NCI-H1694 treated with DMSO at 0.1 percent for 48 hours (cell line): ENCODE measurements at regions not wholly inside any gene's neighbourhood (a gene's known extent, or its start where the extent isn't known, plus 50 kb on each side); places are given as distances from the start of the nearest gene placed in this dataset.
"Not testable (repeated sequence)": the region's sequence is repeated elsewhere in the genome, so short reads cannot be mapped to it uniquely, and the experiment has no call there.

ENCODE experiments used
- DNase-seq: peaks from one replicate; lab custom pipeline; 2025; lab: John Stamatoyannopoulos, UW

DNA sequence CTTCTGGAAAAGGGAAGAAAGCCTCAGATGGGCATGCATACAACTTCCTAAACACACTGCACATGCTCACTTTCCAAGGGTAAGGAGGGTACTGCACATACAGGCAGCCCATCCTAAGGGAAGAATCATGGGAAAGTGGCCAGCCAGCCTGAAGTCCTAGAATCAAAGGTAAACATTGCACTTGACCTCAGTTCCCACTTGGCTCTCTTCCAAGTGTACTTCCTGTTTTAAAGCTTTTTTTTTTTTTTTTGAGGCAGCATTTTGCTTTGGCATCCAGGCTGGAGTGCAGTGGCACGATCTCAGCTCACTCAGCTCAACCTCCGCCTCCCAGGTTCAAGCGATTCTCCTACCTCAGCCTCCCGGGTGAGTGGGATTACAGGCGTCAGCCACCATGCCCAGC lies 225.3 kb upstream of the EPHA7 start:
- DNase-seq: no peak

DNA sequence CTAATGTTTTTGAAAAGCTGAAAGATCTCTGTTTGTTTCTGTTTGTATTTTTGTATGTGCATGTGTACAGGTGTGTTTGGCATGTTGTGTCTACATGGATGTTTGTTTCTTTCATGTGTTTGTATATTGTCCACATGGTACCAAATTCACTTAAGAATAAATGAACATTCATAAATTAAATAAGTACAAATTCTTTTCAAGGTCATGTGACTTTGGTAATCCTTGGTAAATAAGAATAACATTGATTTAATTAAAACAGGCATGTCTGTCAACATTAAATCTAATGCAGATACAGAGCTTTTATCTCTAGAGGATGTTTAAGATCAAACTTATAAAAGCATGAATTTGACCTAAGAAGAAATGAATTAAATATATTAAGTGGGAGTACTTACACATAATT lies 219.8 kb upstream of the EPHA7 start:
- no peak for DNase-seq

DNA sequence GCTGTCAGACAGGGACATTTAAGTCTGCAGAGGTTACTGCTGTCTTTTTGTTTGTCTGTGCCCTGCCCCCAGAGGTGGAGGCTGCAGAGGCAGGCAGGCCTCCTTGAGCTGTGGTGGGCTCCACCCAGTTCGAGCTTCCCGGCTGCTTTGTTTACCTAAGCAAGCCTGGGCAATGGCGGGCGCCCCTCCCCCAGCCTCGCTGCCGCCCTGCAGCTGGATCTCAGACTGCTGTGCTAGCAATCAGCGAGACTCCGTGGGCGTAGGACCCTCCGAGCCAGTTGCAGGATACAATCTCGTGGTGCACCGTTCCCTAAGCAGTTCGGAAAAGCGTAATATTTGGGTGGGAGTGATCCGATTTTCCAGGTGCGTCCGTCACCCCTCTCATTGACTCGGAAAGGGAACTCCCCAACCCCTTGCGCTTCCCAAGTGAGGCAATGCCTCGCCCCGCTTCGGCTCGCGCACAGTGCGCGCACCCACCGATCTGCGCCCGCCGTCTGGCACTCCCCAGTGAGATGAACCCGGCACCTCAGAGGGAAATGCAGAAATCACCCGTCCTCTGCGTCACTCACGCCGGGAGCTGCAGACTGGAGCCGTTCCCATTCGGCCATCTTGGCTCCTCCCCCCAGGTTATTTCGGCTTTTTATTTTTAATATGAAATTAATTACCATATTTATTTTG lies 217.8 kb upstream of the EPHA7 start:
- DNase-seq: not testable (repeated sequence)

DNA sequence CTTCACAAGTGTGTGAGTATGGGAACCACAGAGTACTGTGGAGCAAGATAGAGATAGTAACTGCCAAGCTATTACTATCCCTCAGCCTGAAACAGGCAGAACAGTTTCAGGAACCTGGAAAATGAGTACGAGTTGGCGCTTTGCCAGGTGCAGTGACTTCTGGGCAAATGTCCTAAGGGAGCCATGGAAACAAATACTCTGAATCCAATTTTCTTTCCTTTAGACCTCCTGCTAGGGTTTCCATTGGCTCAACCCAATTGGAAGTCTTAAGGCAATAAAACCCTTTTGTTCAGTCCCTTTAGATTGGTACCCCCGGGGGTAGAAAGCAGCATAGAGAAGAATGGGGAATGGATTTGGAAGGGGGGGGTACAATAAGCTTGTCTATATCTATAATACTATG lies 205.0 kb upstream of the EPHA7 start:
- DNase-seq: no peak

DNA sequence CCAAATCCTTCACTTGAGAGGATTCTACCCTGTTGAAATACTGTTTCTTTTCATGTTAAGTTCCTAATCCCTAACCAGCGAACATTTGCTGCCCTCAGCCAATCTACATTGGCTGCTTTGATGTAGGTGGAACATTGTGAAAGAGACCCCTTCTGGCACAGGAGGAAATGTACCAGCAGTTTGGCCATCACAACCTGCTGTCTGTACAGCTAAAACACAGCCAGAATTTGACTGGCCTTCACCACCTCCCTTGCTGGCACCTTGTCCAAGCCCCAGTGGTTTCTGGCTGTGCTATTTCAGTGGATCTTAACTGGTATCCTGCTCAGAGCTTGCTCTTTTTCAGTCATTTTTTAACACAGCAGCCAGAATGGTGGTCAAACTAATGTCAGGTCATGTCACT lies 202.1 kb upstream of the EPHA7 start:
- DNase-seq: no peak

DNA sequence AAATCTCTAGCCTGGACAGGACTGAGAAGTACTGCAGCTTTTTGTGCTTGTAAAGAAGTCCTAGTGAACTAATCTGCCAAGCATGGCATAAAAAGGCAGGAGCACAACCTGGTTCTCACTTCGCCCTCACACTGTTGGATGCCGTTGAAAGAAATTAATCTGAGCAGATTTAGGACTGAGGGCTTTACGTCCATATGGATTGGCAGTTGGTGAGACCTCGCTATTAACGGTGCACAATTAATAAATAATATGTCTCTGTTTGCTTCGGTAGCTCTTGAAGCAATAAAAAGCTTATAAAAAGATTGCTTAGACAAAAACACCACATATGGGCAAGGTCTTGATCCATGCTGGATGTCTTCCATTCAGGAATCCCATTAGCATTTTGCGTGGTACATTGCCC lies 185.6 kb upstream of the EPHA7 start:
- DNase-seq: no peak

DNA sequence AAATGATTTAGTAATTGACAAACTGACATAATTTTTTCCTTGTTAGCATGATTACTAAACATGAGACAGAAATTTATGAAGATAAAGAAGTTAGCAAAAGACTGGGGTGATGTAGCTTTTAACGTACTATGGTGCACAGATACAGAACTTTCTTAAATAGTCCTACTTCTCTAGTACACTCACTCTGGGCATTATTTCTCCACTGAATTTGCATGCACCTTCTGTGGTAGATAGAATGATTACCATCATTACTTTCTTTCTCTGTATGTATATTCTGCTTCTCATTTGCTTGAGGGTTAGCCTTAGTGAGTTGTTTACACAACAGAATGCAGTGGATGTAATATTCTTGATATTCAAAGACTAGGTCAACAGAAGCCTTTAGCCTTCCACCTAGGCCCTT lies 173.1 kb upstream of the EPHA7 start:
- no peak for DNase-seq

DNA sequence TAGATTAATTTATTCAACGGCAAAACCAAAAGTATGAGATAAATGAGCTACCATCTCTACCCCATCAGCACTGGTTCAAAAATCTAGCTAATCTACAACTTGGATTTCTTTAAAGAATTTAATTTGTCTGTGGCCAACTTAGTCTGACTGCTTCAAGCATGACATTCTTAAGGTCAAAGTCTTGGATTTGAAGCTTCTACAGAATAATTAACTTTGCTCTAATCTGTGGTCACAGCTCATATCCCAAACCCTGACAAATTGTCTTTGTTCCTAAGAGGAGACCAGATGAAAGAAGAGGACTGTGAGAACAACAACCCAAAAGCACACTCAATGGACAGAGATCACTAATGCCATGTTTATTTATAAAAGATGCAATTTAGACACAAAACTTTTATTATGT lies 166.9 kb upstream of the EPHA7 start:
- DNase-seq: no peak

DNA sequence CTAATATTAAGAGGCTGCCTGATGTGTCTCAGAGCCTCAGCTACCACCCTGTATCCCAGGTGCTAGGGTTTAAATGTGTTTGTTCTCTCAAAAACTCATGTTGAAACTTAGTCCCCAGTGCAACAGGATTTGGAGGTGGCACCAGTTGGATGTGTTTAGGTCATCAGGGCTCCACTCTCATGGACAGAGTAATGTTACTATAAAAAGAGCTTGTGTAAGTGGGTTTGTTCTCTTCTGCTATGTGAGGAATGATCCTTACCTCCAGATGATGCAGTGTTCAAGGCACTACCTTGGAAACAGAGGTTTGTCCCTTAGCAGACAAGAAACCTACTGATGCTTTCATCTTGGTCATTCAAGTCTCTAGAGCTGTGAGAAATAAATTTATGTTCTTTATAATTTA lies 164.9 kb upstream of the EPHA7 start:
- no peak for DNase-seq

DNA sequence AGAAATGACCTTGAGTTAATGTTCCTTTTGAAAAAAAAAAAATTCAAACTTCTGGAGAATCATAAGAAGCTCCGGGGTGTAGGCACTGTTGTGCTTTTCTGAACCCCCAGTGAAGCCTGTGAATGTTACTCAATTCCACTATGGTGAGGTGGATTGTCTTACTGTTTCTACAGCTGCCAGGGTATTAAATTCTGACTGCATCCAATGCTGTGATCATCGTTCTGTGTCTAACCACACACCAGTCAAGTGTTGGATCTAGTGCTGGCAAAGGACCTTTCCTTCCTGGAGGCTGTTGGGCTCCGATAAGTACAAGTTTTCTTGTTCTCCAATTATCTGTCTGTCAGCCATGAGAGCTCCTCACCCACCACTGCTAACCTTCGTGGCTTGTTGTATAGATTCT lies 162.0 kb upstream of the EPHA7 start:
- no peak for DNase-seq

DNA sequence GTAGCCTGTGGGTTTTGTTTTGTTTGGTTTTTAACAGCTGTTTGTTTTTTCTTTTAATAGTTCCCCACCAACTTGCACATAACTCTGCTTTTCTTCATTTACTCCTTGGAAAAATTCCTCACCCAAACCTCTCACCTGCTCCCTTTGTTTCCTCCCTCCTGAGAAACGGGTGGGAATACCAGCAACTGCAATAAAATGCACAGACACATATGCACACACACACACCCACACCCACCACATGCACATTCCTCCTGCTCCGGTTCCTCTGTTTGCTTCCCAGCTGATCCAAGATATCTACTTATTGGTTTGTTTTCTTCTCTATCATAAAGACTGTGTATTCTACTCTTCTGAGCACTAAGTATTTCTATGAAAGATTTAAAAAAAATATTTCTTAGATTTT lies 161.1 kb upstream of the EPHA7 start:
- no peak for DNase-seq

DNA sequence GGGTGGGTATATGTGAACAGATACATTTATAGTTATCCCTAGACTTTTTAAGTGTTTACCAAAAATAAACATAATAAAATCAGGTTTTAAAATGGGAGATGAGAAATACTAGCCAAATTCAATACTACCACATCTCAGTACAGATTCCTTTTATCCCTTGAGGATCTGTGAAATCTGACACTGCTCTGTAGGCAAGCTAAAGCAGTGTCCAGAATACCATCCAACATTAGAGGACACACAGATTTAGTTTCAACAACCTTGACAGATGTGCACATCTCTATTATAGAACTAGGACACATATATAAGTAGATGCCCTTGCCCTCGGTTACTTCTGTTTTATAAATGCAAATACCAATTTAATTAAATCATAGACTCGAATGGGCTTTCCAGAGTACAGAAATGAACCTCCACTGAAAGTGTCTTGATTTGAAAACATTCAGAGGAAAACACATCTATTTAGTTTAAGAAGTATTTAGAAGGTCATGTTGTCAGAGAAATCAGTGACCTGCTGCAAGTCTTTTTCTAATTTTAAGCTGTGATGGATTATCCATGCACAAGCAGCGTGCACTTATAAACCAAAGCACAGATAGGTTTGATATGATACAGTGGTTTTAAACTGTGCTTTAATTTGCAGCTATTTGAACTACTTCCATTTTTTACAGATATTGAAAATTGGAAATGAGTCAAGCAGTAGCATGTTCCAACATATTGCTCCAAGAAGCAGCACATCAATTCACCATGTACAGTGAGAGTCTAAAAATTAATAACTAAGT lies 156.3 kb upstream of the EPHA7 start:
- DNase-seq: no peak

DNA sequence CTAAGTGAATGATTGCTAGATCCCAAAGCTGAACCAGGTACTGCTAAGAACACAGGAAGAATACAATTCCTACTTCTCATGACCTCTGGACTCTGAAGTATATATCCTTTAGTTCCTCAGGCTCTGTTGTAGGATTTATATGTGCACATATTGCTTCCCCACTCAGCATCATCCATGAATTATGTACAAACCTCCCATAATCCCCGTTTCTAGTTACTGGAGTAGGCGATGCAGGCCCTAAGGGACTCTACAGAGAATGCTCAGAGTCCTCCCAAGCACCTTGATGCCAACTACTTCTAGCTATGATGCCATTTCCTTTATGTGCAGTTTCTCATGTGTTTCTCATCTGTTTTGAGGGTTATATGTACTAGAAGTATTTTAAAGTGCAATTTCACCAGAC lies 154.9 kb upstream of the EPHA7 start:
- no peak for DNase-seq

DNA sequence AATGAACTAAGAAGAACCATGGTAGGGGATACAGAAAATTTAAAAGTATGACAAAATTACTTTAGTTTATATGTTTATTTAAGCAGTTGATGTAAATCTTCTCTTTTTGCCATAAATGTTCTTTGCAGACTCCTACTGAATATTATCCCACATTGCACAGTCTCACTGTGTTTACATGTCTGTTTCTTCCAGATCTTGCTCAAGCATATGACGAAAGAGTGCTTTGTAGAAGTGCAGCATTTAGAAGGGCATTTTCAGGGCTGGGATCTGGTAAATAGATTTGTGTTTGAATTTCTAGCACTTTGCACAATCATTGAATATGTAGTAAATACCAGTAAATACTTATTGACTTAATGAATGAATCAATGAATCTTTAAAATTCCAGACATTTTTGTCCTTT lies 152.0 kb upstream of the EPHA7 start:
- no peak for DNase-seq

DNA sequence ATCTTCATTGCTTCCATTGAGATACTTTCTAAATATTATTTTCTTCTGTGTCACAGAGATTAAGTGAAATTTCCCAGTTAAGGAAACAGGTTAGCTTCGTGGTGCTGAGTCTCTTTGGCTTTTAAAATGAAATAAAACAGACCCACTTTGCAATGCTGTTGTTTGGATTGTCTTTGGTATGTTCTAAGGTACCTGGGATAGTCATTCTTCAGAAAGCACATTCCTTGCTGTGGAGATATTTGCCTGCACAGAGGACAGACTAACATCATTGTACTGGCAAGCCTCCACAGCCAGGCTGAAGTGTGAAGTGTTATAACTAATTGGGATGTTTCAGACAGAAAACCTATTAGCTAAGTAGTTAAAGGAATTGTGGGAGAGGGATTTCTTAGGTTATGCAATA lies 148.8 kb upstream of the EPHA7 start:
- no peak for DNase-seq

DNA sequence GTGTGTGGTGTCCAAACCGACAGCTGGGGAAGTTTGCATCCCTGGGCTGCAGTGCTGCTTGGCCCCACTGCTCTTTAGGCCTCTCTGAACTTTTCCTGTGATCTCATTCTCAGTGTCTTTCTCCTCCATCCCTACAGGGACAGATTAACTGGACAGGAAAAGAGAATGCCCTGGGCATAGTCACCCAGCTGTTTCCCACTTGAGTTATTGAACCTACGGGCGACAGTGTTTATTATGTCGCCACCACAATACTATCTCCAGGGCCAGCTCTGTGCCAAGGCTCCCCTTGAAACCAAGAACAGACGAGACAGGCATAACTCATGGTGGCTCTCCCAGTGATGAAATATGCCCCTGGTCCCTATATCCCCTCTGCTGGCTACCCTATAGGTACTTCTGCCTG lies 147.8 kb upstream of the EPHA7 start:
- DNase-seq: no peak

DNA sequence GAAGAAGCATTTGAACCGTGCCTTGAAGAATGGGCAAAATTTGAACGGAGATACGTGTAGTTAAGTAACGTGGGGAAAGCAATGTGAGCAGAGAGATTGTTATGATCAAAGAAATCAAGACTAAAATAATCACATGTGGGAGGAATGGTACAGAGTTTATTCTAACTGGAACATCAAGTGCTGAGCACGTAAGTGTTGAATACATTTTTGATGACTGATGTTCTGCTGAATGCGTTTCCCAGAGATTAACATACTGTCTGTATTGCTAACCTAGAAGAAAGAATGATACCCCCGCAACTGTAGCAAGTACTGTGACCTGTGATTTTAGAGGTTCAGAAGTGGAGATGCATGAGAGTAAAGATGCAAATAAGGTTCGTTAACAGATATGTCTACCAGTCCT lies 146.9 kb upstream of the EPHA7 start:
- no peak for DNase-seq

DNA sequence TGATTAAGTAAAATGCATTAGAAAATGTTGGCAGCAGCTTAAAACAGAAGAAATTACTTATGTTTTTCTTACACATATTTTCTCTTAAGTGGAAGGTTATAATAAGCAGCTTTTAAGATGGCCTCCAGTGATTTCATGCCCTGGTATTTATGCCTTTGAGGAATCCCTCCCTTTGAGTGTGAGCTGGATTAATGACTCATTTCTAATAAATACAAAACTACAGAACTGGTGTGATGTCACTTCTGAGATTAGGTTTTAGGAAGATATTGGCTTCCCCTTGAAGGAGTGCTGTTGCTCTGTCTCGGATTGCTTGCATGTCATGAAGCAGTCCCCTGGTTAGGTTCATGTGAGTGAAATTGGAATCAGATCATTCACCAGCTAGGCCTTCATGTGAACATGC lies 143.2 kb upstream of the EPHA7 start:
- DNase-seq: no peak

DNA sequence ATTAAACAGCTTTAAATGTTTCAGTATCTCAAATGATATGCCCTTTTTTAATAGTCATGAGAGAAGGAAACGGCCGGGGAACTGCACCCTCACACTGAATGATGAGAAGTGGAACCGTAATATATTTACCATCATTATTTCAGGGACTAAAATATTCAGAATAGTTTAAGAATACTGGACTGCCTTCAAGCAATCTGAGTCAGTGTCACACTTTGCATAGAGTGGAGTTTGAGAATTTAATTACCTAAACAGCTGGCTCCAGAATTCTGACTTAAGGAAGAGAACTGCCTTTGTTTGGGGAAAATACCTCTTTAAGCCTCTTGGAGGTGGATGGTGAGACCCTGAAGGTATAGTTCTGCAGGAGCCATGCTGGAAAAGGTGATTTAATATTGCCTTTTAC lies 135.9 kb upstream of the EPHA7 start:
- no peak for DNase-seq

DNA sequence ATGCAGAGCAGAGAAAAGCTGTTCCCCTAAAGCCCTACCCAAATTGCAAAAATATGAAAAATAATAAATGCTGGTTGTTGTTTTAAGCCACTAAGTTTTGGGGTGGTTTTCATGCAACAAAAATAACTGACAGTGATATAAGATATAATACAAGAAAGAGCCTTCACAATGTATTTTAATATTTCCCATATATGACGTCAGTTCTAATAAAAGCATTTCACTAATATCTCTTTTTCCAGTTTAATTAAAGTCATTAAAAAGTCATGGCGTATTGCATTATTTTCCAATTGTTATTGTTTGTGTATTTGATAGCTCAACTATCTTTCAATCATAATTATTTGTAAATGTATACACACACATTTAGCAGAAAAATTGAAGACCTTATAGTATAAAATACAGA lies 134.7 kb upstream of the EPHA7 start:
- no peak for DNase-seq

DNA sequence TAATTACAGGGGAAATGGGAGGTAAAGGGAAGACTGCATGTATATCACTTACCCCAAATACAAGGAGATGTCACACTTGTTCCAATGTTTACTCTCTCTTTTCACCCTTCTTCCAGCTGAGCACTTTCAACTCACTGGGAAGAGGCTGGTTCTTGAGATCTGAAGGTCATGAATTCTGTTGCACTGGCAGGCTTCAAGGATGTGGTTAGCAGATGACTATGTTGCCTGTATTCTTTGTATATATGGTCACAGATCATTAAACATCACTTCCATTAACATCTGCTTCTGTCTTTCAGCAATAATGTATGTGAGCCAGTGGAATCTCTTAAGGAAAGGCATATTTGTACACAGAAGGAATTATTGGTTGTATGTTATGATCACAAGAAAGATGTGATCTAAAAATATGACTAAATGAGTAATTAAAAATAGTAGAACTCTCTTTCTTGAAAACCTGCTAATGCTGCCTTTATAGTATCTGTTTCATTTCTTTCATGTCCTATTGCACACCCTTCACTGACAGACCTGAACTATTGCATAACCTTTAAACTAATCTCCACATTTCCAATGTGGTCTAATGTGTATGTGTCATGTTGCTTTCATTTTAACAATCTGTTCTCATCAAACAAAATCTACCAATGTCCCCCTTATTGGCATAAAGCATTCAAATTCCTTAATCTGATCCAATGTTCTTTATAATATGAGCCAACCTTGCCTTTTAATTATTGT lies 131.4 kb upstream of the EPHA7 start:
- DNase-seq: peak; percentile 24

DNA sequence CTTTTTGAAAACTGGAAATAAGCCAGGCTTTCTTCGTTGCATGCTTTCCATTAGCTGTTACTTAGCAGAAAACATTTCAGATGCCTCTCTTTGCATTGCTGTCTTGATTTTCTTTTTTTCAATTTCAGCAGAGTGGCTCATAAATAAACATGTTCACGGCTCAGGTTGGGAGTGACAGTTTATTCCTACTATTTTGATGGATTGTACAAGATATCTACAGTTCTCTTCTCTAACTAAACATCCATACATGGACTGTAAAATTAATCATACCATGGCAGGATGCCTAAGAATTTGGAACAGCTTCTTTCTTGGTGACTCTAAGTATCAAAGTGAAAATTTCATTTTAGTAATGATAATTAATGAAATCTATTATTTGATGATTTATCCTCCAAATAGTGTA lies 130.5 kb upstream of the EPHA7 start:
- no peak for DNase-seq

DNA sequence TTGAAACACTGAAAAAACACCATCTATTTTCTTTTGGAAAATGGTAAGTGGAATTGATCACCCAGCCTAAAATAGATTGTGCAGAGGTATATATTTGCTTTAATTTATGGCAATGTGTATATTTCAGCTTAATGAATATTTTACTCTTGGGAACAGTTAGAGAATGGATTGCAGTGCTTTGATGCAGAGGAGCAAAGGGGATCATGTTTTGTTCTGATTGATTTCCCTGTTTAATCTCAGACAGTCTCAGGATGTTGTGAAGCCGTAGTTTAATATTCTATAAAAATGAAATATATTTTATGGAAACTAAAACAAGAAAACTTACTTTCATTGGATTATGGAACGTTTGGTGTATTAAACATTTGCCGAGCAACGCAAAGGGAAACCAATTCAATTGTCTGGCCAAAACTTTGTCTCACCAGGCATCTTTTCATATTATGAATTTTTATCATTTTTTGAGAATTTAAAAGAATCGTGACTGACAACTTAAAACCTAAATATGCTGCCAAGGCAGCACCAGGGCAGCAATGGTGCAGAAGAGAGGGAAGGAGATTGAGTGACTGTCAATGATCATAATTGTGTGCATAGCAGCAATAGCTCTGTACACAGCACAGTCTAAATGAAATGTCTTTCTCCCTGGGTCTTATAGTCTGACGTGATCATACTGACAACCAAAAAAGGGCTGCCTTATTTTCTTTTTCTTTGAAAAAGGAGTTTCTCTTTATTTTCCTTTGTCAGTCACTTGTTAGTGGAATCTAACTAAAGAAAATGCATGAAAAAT lies 105.5 kb upstream of the EPHA7 start:
- DNase-seq: no peak
